H1 (cell line): ENCODE measurements at regions not wholly inside any gene's neighbourhood (a gene's known extent, or its start where the extent isn't known, plus 50 kb on each side); places are given as distances from the start of the nearest gene placed in this dataset.
A peak's percentile ranks its signal among the peaks of the same experiment; 100 is the strongest.

Source experiments
- CTCF ChIA-PET: fragments of 300-600 bp; sonication (Branson Sonifier 250); formaldehyde crosslinking; loops from one replicate; lab custom pipeline; 2021; ENCODE audit not compliant: partially characterized antibody; lab: Charles Lee
- POLR2A ChIA-PET: fragments of 300-600 bp; sonication (Branson Sonifier 250); formaldehyde crosslinking; loops from one replicate; lab custom pipeline; 2021; ENCODE audit warnings: inconsistent platforms; ENCODE audit not compliant: partially characterized antibody; lab: Charles Lee
- DNase-seq, 2 experiments: peaks; one replicate each; pipeline versions ENCODE4 v3.0.0 to v3.0.0-alpha.2; 2010 to 2022; ENCODE audit warnings: low spot score in 2 of 2, low read depth in 1 of 2, mixed read lengths in 1 of 2
- FAIRE-seq: peaks from 2 replicates; lab custom pipeline; 2011; peaks lifted over from hg19 to GRCh38; lab: Jason Lieb, UNC
- H2AFZ ChIP-seq: 2 replicates; pipeline ENCODE4 v1.8.1; 2012; ENCODE audit warnings: low read length, inconsistent platforms
- H2AK5ac ChIP-seq: 2 replicates; pipeline ENCODE4 v1.6.1; 2013; ENCODE audit warnings: low read depth, low read length
- H2BK120ac ChIP-seq: replicated peaks from 2 replicates; pipeline ENCODE3; 2013; ENCODE audit warnings: low read depth, low read length, inconsistent platforms
- H2BK12ac ChIP-seq: 2 replicates; pipeline ENCODE4 v1.6.1; 2013; ENCODE audit warnings: low read depth, low read length
- H2BK15ac ChIP-seq: 2 replicates; pipeline ENCODE4 v1.6.1; 2013; ENCODE audit warnings: low read length
- H2BK20ac ChIP-seq: 2 replicates; pipeline ENCODE4 v1.6.1; 2013; ENCODE audit warnings: low read length
- H2BK5ac ChIP-seq: 2 replicates; pipeline ENCODE4 v1.6.1; 2013; ENCODE audit warnings: low read depth, low read length
- H3K14ac ChIP-seq: 2 replicates; pipeline ENCODE4 v1.6.1; 2013; ENCODE audit warnings: inconsistent platforms; ENCODE audit not compliant: insufficient read length
- H3K18ac ChIP-seq: 2 replicates; pipeline ENCODE4 v1.6.1; 2013; ENCODE audit warnings: low read length; ENCODE audit errors: extremely low read depth
- H3K23ac ChIP-seq: 2 replicates; pipeline ENCODE4 v1.6.1; 2013; ENCODE audit warnings: inconsistent platforms; ENCODE audit not compliant: insufficient read length
- H3K23me2 ChIP-seq: 2 replicates; pipeline ENCODE4 v1.6.1; 2013; ENCODE audit warnings: low read depth, low read length
- H3K27ac ChIP-seq: 2 replicates; pipeline ENCODE4 v1.6.1; 2011; ENCODE audit warnings: low read depth, low read length, inconsistent platforms
- H3K27me3 ChIP-seq, 4 experiments: replicated peaks in 1 of 4; 1 replicate in 1 of 4; 2 replicates in 3 of 4; pipeline versions ENCODE4 v1.6.1 to v1.8.1; 2011 to 2013; ENCODE audit warnings: low read length in 3 of 4, mild to moderate bottlenecking in 3 of 4, inconsistent platforms in 2 of 4, mixed read lengths in 2 of 4, moderate library complexity in 1 of 4; ENCODE audit not compliant: control insufficient read depth in 3 of 4, insufficient read depth in 3 of 4; ENCODE audit errors: extremely low read depth in 1 of 4
- H3K36me3 ChIP-seq, 4 experiments: 2 replicates each; pipeline versions ENCODE4 v1.6.1 to v1.8.1; 2011 to 2013; ENCODE audit warnings: mild to moderate bottlenecking in 4 of 4, low read length in 3 of 4, moderate library complexity in 2 of 4, control low read depth in 1 of 4, inconsistent platforms in 1 of 4; ENCODE audit not compliant: insufficient read depth in 4 of 4, control insufficient read depth in 2 of 4
- H3K4ac ChIP-seq: replicated peaks from 2 replicates; pipeline ENCODE3; 2013; ENCODE audit warnings: low read length, low read depth, mixed read lengths, inconsistent platforms; ENCODE audit not compliant: insufficient read length
- H3K4me1 ChIP-seq, 4 experiments: replicated peaks in 1 of 4; 1 replicate in 1 of 4; 2 replicates in 3 of 4; pipeline versions ENCODE4 v1.6.1 to v1.8.1; 2011 to 2013; ENCODE audit warnings: low read length in 3 of 4, inconsistent platforms in 2 of 4, mixed read lengths in 1 of 4; ENCODE audit not compliant: insufficient read depth in 4 of 4, control insufficient read depth in 3 of 4
- H3K4me2 ChIP-seq, 2 experiments: 2 replicates each; pipeline versions ENCODE4 v1.6.1 to v1.8.1; 2011 to 2013; ENCODE audit warnings: low read depth in 2 of 2, low read length in 2 of 2, control low read depth in 1 of 2, inconsistent platforms in 1 of 2, mild to moderate bottlenecking in 1 of 2; ENCODE audit not compliant: insufficient read depth in 1 of 2
- H3K4me3 ChIP-seq, 4 experiments: fragments of 200-600, 300-600 bp in 1 of 4; sonication (generic), shearing (Covaris generic), sonication (Bioruptor Twin) in 1 of 4; 2 replicates each; pipeline versions ENCODE4 v1.5.1 to v1.8.1; 2011 to 2016; ENCODE audit warnings: low read length in 4 of 4, low read depth in 3 of 4, control low read depth in 2 of 4, inconsistent platforms in 2 of 4, mild to moderate bottlenecking in 2 of 4, mixed read lengths in 1 of 4, moderate library complexity in 1 of 4; ENCODE audit not compliant: insufficient read depth in 2 of 4; ENCODE audit errors: extremely low read depth in 1 of 4
- H3K56ac ChIP-seq: replicated peaks from 2 replicates; pipeline ENCODE3; 2013; ENCODE audit warnings: low read depth, mild to moderate bottlenecking, mixed read lengths, low read length, inconsistent platforms; ENCODE audit not compliant: insufficient read length
- H3K79me1 ChIP-seq: 2 replicates; pipeline ENCODE4 v1.6.1; 2013; ENCODE audit warnings: low read depth, low read length, control low read depth
- H3K79me2 ChIP-seq, 2 experiments: 2 replicates each; pipeline versions ENCODE4 v1.6.1 to v1.8.1; 2012 to 2013; ENCODE audit warnings: low read length in 2 of 2, mild to moderate bottlenecking in 2 of 2, inconsistent platforms in 1 of 2; ENCODE audit not compliant: insufficient read depth in 2 of 2, control insufficient read depth in 1 of 2
- H3K9ac ChIP-seq, 4 experiments: replicated peaks in 1 of 4; 1 replicate in 1 of 4; 2 replicates in 3 of 4; pipeline versions ENCODE4 v1.6.1 to v1.8.1; 2011 to 2013; ENCODE audit warnings: low read depth in 3 of 4, low read length in 3 of 4, control low read depth in 2 of 4, mild to moderate bottlenecking in 2 of 4, moderate library complexity in 2 of 4, inconsistent platforms in 1 of 4; ENCODE audit errors: extremely low read depth in 1 of 4
- H3K9me3 ChIP-seq, 2 experiments: 2 replicates each; pipeline versions ENCODE4 v1.6.1 to v1.8.1; 2012 to 2013; ENCODE audit warnings: mild to moderate bottlenecking in 2 of 2, moderate library complexity in 2 of 2, control low read depth in 1 of 2, inconsistent platforms in 1 of 2, low read depth in 1 of 2, low read length in 1 of 2, mixed read lengths in 1 of 2; ENCODE audit not compliant: insufficient read depth in 2 of 2
- H4K20me1 ChIP-seq, 2 experiments: replicated peaks in 1 of 2; 2 replicates each; pipeline versions ENCODE3 to v1.8.1; 2011 to 2013; ENCODE audit warnings: inconsistent platforms in 2 of 2, low read length in 2 of 2, mild to moderate bottlenecking in 1 of 2; ENCODE audit not compliant: insufficient read depth in 2 of 2, control insufficient read depth in 1 of 2
- H4K5ac ChIP-seq: 2 replicates; pipeline ENCODE4 v1.6.1; 2013; ENCODE audit warnings: low read length, low read depth, mixed read lengths, inconsistent platforms; ENCODE audit not compliant: insufficient read length
- H4K8ac ChIP-seq: 2 replicates; pipeline ENCODE4 v1.8.0; 2013; ENCODE audit warnings: mild to moderate bottlenecking, moderate library complexity, low read length, inconsistent platforms; ENCODE audit not compliant: insufficient read depth; ENCODE audit errors: extremely low read depth
- H4K91ac ChIP-seq: replicated peaks from 2 replicates; pipeline ENCODE3; 2013; ENCODE audit warnings: low read length, mixed read lengths, inconsistent platforms; ENCODE audit not compliant: insufficient read length
- ASH2L ChIP-seq: fragments of 200-600, 300-600 bp; sonication (generic); IDR thresholded peaks from one replicate; pipeline ENCODE4 v1.7.1; 2017; ENCODE audit warnings: low read length
- CEBPB ChIP-seq: IDR thresholded peaks from 2 replicates; pipeline ENCODE4 v1.6.1; 2012; ENCODE audit warnings: low read depth, low read length
- CHD1 ChIP-seq: IDR thresholded peaks from 2 replicates; pipeline ENCODE4 v1.6.1; 2012; ENCODE audit warnings: low read depth, low read length, improper control_type of control experiment
- CHD2 ChIP-seq: IDR thresholded peaks from 2 replicates; pipeline ENCODE4 v1.6.1; 2012; ENCODE audit warnings: low read length, improper control_type of control experiment
- HDAC6 ChIP-seq: IDR thresholded peaks from one replicate; pipeline ENCODE4 v1.7.1; 2012; ENCODE audit warnings: low read depth, mild to moderate bottlenecking, inconsistent platforms, low read length, moderate library complexity
- KDM5A ChIP-seq: fragments of 200-600 bp; IDR thresholded peaks from 2 replicates; pipeline ENCODE4 v1.7.1; 2012; ENCODE audit warnings: mild to moderate bottlenecking, low read length, inconsistent platforms, mixed read lengths
- POLR2A ChIP-seq, 2 experiments: IDR thresholded peaks; 1 replicate in 1 of 2; 2 replicates in 1 of 2; pipeline ENCODE4 v1.6.1; 2011; ENCODE audit warnings: low read depth in 2 of 2, low read length in 2 of 2, mild to moderate bottlenecking in 2 of 2; ENCODE audit errors: control extremely low read depth in 1 of 2
- RBBP5 ChIP-seq: IDR thresholded peaks from 2 replicates; pipeline ENCODE4 v1.7.1; 2012; ENCODE audit warnings: low read depth, mild to moderate bottlenecking, inconsistent platforms, low read length, moderate library complexity, borderline replicate concordance
- SIRT6 ChIP-seq: IDR thresholded peaks from one replicate; pipeline ENCODE4 v1.7.1; 2012; ENCODE audit warnings: low read length, inconsistent platforms
- SP1 ChIP-seq: IDR thresholded peaks from 2 replicates; pipeline ENCODE4 v1.6.1; 2011; ENCODE audit warnings: low read depth, low read length
- TCF12 ChIP-seq: IDR thresholded peaks from 2 replicates; pipeline ENCODE4 v1.6.1; 2011; ENCODE audit warnings: low read depth, mild to moderate bottlenecking, low read length
- WGBS, 2 experiments: shearing (Covaris generic) in 1 of 2; methylation state at CpG; one replicate each; pipeline versions ENCODE4 v1.1.6 to v1.1.7; 2013 to 2015; ENCODE audit warnings: low lambda C conversion rate in 2 of 2, mixed read lengths in 2 of 2, inconsistent platforms in 1 of 2, low coverage in 1 of 2, missing lambda C conversion rate in 1 of 2; ENCODE audit not compliant: insufficient replicate concordance in 2 of 2, insufficient coverage in 1 of 2, insufficient read length in 1 of 2; ENCODE audit errors: extremely low coverage in 1 of 2, missing lambda C conversion rate in 1 of 2; 5-methylcytosine and 5-hydroxymethylcytosine counted together
- TF ChIP-seq, protein P1 (sequence below): IDR thresholded peaks from 2 replicates; pipeline ENCODE4 v1.6.1; 2012; ENCODE audit warnings: inconsistent platforms
- TF ChIP-seq, protein P2 (sequence below): IDR thresholded peaks from 2 replicates; pipeline ENCODE4 v1.6.1; 2011; ENCODE audit warnings: low read depth, mild to moderate bottlenecking, low read length; ENCODE audit not compliant: insufficient read depth
- TF ChIP-seq, protein P3 (sequence below): IDR thresholded peaks from 2 replicates; pipeline ENCODE4 v1.6.1; 2011; ENCODE audit warnings: low read length, improper control_type of control experiment

DNA sequence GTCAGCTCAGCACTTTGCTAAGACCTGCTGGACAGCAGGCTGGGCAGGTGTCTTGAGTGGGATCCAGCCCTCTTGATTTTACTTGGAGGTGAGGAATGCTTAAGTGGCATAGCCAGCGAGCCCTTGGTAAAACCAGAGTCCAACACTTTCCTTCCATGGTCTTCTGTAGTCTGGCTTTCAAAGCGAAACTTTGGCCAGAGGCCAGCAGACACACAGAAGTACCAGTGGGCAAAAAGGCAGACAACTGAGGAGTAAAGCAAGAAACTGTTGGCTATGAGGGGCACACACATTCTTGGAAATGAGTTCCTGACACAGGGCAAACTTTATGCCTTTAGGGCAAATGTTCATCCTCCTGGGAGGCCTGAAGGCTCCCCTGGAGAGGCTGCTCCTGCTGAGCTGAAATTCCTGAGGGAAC, 281.0 kb upstream of the POU3F1 start:
- Histone ChIP-seq H3K9ac (no peak overlapping the region), H3K23me2 (no peaks in the 10 kb centered on the region), H3K27ac (no peak overlapping the region), H3K4me3 (no peak overlapping the region), H3K36me3 (no peaks in the 10 kb centered on the region), H3K4me1 (no peaks in the 10 kb centered on the region), H2AK5ac (no peak overlapping the region), H3K23ac (no peak overlapping the region), H2AFZ (no peak overlapping the region), H3K56ac (no peak overlapping the region), H2BK15ac (peak overlapping the region; percentile 2; the same call in 1 of the 2 replicates), H2BK120ac (no peak overlapping the region), H3K14ac (no peak overlapping the region), H3K4ac (no peak overlapping the region), H4K8ac (no peak overlapping the region), H3K4me2 (no peak overlapping the region), H3K27me3 (no peaks in the 10 kb centered on the region), H3K79me1 (no peaks in the 10 kb centered on the region), H3K9me3 (no peaks in the 10 kb centered on the region), H2BK5ac (no peak overlapping the region), H2BK12ac (no peak overlapping the region), H3K79me2 (no peaks in the 10 kb centered on the region), H4K5ac (no peak overlapping the region), H3K18ac (no peak overlapping the region), H4K20me1 (no peaks in the 10 kb centered on the region), H4K91ac (no peak overlapping the region), H2BK20ac (0 out of 2 replicates have a peak overlapping the region, but pooled peaks have one; percentile 1)
- FAIRE-seq (no peak), DNase-seq (no peak)
- CTCF ChIA-PET: interaction anchor here (0.6 to 1.8 kb wide), 7 partner anchors 10 to 1393 kb away, joined by 3 to 4 read pairs (median 3); no protein-coding TSS in a partner anchor
- 84% methylated on average over 2 of the region's 2 CpGs; no CpG with 5 or more reads in 1 of the 2 experiments for WGBS, 2 experiments
- POLR2A ChIA-PET: interaction anchor here (0.6 kb wide), 1 partner anchor 544 kb away, joined by 3 read pairs; no protein-coding TSS in a partner anchor
- TF ChIP-seq ASH2L (no peak), RBBP5 (no peak), SIRT6 (no peak), POLR2A (IDR thresholded peaks at IDR 0.05; ENCODE audit: control extremely low read depth in 1 of 2, low read depth in 2 of 2, low read length in 2 of 2) (no peak), CHD2 (no peak), SP1 (no peak), CEBPB (no peak), HDAC6 (no peak), CHD1 (no peak), TCF12 (no peak), KDM5A (no peak)
- TF ChIP-seq, protein P1, sequence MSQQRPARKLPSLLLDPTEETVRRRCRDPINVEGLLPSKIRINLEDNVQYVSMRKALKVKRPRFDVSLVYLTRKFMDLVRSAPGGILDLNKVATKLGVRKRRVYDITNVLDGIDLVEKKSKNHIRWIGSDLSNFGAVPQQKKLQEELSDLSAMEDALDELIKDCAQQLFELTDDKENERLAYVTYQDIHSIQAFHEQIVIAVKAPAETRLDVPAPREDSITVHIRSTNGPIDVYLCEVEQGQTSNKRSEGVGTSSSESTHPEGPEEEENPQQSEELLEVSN: no peak
- TF ChIP-seq, protein P2, sequence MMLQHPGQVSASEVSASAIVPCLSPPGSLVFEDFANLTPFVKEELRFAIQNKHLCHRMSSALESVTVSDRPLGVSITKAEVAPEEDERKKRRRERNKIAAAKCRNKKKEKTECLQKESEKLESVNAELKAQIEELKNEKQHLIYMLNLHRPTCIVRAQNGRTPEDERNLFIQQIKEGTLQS: no peak
- TF ChIP-seq, protein P3, sequence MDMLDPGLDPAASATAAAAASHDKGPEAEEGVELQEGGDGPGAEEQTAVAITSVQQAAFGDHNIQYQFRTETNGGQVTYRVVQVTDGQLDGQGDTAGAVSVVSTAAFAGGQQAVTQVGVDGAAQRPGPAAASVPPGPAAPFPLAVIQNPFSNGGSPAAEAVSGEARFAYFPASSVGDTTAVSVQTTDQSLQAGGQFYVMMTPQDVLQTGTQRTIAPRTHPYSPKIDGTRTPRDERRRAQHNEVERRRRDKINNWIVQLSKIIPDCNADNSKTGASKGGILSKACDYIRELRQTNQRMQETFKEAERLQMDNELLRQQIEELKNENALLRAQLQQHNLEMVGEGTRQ: no peak
